Small intestine (tissue), 7 donors: ENCODE measurements at regions not wholly inside any gene's neighbourhood (a gene's known extent, or its start where the extent isn't known, plus 50 kb on each side); places are given as distances from the start of the nearest gene placed in this dataset.

Experiments
- DNase-seq, 2 donors: peaks; one replicate each; pipeline versions ENCODE4 v3.0.0 to v3.0.0-alpha.2; 2013
- FAIRE-seq: peaks from 2 replicates; lab custom pipeline; 2012; peaks lifted over from hg19 to GRCh38; lab: Jason Lieb, UNC
- H3K27ac ChIP-seq, 3 donors: one replicate each; pipeline ENCODE4 v1.5.1; 2013; ENCODE audit warnings: low read length in 2 of 3, mild to moderate bottlenecking in 2 of 3, control low read depth in 1 of 3, inconsistent platforms in 1 of 3, low read depth in 1 of 3, moderate library complexity in 1 of 3
- H3K27me3 ChIP-seq, 3 donors: one replicate each; pipeline ENCODE4 v1.6.1; 2013; ENCODE audit warnings: low read length in 3 of 3, inconsistent platforms in 1 of 3; ENCODE audit not compliant: control insufficient read depth in 3 of 3, insufficient read depth in 3 of 3
- H3K36me3 ChIP-seq, 3 donors: one replicate each; pipeline ENCODE4 v1.6.1; 2013; ENCODE audit warnings: low read length in 3 of 3, inconsistent platforms in 1 of 3, low read depth in 1 of 3, mild to moderate bottlenecking in 1 of 3, moderate library complexity in 1 of 3; ENCODE audit not compliant: control insufficient read depth in 3 of 3, insufficient read depth in 2 of 3
- H3K4me1 ChIP-seq, 3 donors: one replicate each; pipeline ENCODE4 v1.6.1; 2013; ENCODE audit warnings: low read length in 2 of 3, inconsistent platforms in 1 of 3, low read depth in 1 of 3, mild to moderate bottlenecking in 1 of 3, moderate library complexity in 1 of 3; ENCODE audit not compliant: control insufficient read depth in 3 of 3, insufficient read depth in 2 of 3
- H3K4me3 ChIP-seq, 3 donors: one replicate each; pipeline ENCODE4 v1.5.1; 2013; ENCODE audit warnings: low read length in 3 of 3, control low read depth in 1 of 3, inconsistent platforms in 1 of 3, low read depth in 1 of 3, mild to moderate bottlenecking in 1 of 3, moderate library complexity in 1 of 3
- H3K9me3 ChIP-seq, 2 donors: one replicate each; pipeline ENCODE4 v1.6.1; 2013; ENCODE audit warnings: low read depth in 1 of 2, low read length in 1 of 2; ENCODE audit not compliant: control insufficient read depth in 2 of 2, insufficient read depth in 1 of 2
- WGBS, 3 donors: extraction: QIAGEN DNeasy Blood & Tissue Kit; methylation state at CpG; one replicate each; pipeline ENCODE4 v1.1.7; 2013; 5-methylcytosine and 5-hydroxymethylcytosine counted together
- donor health status: healthy with polysubstance abuse.
- donor health status: control.
- donor health status: control.
- donor health status: Bipolar disorder and iron deficiency.
- donor health status: healthy.

GRCh38 chr12:45586486-45586885 lies 143.0 kb upstream of the ARID2 start:
- 93 to 94% (median 94%) methylated on average over 18 of the region's 18 CpGs for WGBS, 3 donors
- H3K9me3 ChIP-seq = peaks cover 0 to 6% of the 10 kb centered on the region in 2 donors
- peaks cover 0 to 13% (median 6%) of the 10 kb centered on the region in 3 donors for H3K4me1 ChIP-seq
- FAIRE-seq = no peak
- H3K27ac ChIP-seq = peak overlapping the region in 2 of 3 donors; percentile 18 to 81
- H3K27me3 ChIP-seq = no peaks in the 10 kb centered on the region
- no peak for DNase-seq
- no peaks in the 10 kb centered on the region for H3K36me3 ChIP-seq
- no peak overlapping the region for H3K4me3 ChIP-seq

GRCh38 chr12:45587012-45587411 lies 142.5 kb upstream of the ARID2 start:
- peak; percentile 66 to 96 for DNase-seq
- Histone ChIP-seq H3K4me1 (peaks cover 0 to 13% (median 6%) of the 10 kb centered on the region in 3 donors), H3K4me3 (no peak overlapping the region), H3K36me3 (no peaks in the 10 kb centered on the region), H3K27ac (peak overlapping the region in 2 of 3 donors; percentile 72 to 81), H3K9me3 (peaks cover 0 to 6% of the 10 kb centered on the region in 2 donors), H3K27me3 (no peaks in the 10 kb centered on the region)
- FAIRE-seq = no peak
- WGBS, 3 donors = 7 to 59% (median 47%) methylated on average over 2 of the region's 2 CpGs

GRCh38 chr12:45587877-45588533 lies 141.5 kb upstream of the ARID2 start:
- H3K27ac ChIP-seq = peak overlapping the region in 2 of 3 donors; percentile 3 to 26
- H3K27me3 ChIP-seq = no peaks in the 10 kb centered on the region
- peaks cover 0 to 6% of the 10 kb centered on the region in 2 donors for H3K9me3 ChIP-seq
- DNase-seq = peak; percentile 41 to 82
- WGBS, 3 donors = 23 to 71% (median 42%) methylated on average over 3 of the region's 3 CpGs
- no peaks in the 10 kb centered on the region for H3K36me3 ChIP-seq
- peaks cover 0 to 9% (median 3%) of the 10 kb centered on the region in 3 donors for H3K4me1 ChIP-seq
- H3K4me3 ChIP-seq = no peak overlapping the region
- FAIRE-seq = no peak

GRCh38 chr12:45590646-45591045 lies 138.9 kb upstream of the ARID2 start:
- FAIRE-seq (no peak), DNase-seq (no peak)
- WGBS, 3 donors = 78 to 92% (median 81%) methylated on average over 2 of the region's 2 CpGs
- no peak overlapping the region for H3K27ac ChIP-seq
- H3K4me3 ChIP-seq = no peak overlapping the region
- H3K27me3 ChIP-seq = no peaks in the 10 kb centered on the region
- H3K4me1 ChIP-seq = peaks cover 0 to 9% (median 3%) of the 10 kb centered on the region in 3 donors
- H3K36me3 ChIP-seq = no peaks in the 10 kb centered on the region
- H3K9me3 ChIP-seq = peaks cover 0 to 3% of the 10 kb centered on the region in 2 donors

GRCh38 chr12:45591635-45592034 lies 137.9 kb upstream of the ARID2 start:
- 84 to 91% (median 86%) methylated on average over 5 of the region's 5 CpGs for WGBS, 3 donors

GRCh38 chr12:45596366-45596765 lies 133.1 kb upstream of the ARID2 start:
- WGBS, 3 donors = 95 to 100% (median 100%) methylated on average over 1 of the region's 1 CpG
- Histone ChIP-seq H3K4me1 (no peaks in the 10 kb centered on the region), H3K27ac (no peak overlapping the region), H3K9me3 (no peaks in the 10 kb centered on the region), H3K27me3 (no peaks in the 10 kb centered on the region), H3K4me3 (no peak overlapping the region), H3K36me3 (no peaks in the 10 kb centered on the region)
- FAIRE-seq (no peak), DNase-seq (no peak)

More at GRCh38 chr12:45591635-45592034, 137.9 kb upstream of the ARID2 start:
- Histone ChIP-seq H3K4me1 (peaks cover 0 to 8% (median 1%) of the 10 kb centered on the region in 3 donors), H3K27me3 (no peaks in the 10 kb centered on the region), H3K27ac (no peak overlapping the region), H3K4me3 (no peak overlapping the region), H3K9me3 (no peaks in the 10 kb centered on the region), H3K36me3 (no peaks in the 10 kb centered on the region)
- FAIRE-seq = no peak
- DNase-seq = no peak

- no peak for DNase-seq
- H3K27ac ChIP-seq = no peak overlapping the region
- no peak for FAIRE-seq
Observed at GRCh38 chr12:45598336-45598735, 131.2 kb upstream of the ARID2 start.

GRCh38 chr12:45598761-45599160 lies 130.7 kb upstream of the ARID2 start:
- WGBS, 3 donors = 90 to 100% (median 97%) methylated on average over 1 of the region's 1 CpG
- H3K27me3 ChIP-seq = no peaks in the 10 kb centered on the region
- FAIRE-seq = no peak

More at GRCh38 chr12:45598336-45598735, 131.2 kb upstream of the ARID2 start:
- WGBS, 3 donors = 50 to 79% (median 74%) methylated on average over 2 of the region's 2 CpGs
- Histone ChIP-seq H3K27me3 (no peaks in the 10 kb centered on the region), H3K36me3 (no peaks in the 10 kb centered on the region), H3K4me1 (no peaks in the 10 kb centered on the region), H3K9me3 (no peaks in the 10 kb centered on the region), H3K4me3 (no peak overlapping the region)

More at GRCh38 chr12:45598761-45599160, 130.7 kb upstream of the ARID2 start:
- Histone ChIP-seq H3K36me3 (no peaks in the 10 kb centered on the region), H3K4me3 (no peak overlapping the region), H3K9me3 (no peaks in the 10 kb centered on the region), H3K27ac (no peak overlapping the region), H3K4me1 (no peaks in the 10 kb centered on the region)
- DNase-seq = no peak
